C4-2B (cell line): ENCODE measurements at regions not wholly inside any gene's neighbourhood (a gene's known extent, or its start where the extent isn't known, plus 50 kb on each side); places are given as distances from the start of the nearest gene placed in this dataset.

Source experiments
- CTCF ChIP-seq: fragments of 450-650 bp; conservative IDR thresholded peaks from 2 replicates; pipeline ENCODE4 v1.5.1; 2017; ENCODE audit warnings: mild to moderate bottlenecking
- ZFX ChIP-seq: fragments of 450-650 bp; IDR thresholded peaks from 2 replicates; pipeline ENCODE4 v1.6.1; 2017

GRCh38 chr3:55161231-55161630 is 233.4 kb upstream of the LRTM1 start:
- no peak for TF ChIP-seq CTCF
- TF ChIP-seq ZFX = no peak
